ENCODE measurements at regions not wholly inside any gene's neighbourhood (a gene's known extent, or its start where the extent isn't known, plus 50 kb on each side); places are given as distances from the start of the nearest gene placed in this dataset.

GRCh38 chr11:133621611-133622010, 89.3 kb upstream of the OPCML start:
- TF ChIP-seq, protein P1, sequence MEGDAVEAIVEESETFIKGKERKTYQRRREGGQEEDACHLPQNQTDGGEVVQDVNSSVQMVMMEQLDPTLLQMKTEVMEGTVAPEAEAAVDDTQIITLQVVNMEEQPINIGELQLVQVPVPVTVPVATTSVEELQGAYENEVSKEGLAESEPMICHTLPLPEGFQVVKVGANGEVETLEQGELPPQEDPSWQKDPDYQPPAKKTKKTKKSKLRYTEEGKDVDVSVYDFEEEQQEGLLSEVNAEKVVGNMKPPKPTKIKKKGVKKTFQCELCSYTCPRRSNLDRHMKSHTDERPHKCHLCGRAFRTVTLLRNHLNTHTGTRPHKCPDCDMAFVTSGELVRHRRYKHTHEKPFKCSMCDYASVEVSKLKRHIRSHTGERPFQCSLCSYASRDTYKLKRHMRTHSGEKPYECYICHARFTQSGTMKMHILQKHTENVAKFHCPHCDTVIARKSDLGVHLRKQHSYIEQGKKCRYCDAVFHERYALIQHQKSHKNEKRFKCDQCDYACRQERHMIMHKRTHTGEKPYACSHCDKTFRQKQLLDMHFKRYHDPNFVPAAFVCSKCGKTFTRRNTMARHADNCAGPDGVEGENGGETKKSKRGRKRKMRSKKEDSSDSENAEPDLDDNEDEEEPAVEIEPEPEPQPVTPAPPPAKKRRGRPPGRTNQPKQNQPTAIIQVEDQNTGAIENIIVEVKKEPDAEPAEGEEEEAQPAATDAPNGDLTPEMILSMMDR (conservative IDR thresholded peaks at IDR 0.05), result no peak
- no peak for TF ChIP-seq ZFX (IDR thresholded peaks at IDR 0.05)

Measured in C4-2B (cell line).